Neuronal stem cell (in vitro differentiated cells): ENCODE measurements at regions not wholly inside any gene's neighbourhood (a gene's known extent, or its start where the extent isn't known, plus 50 kb on each side); places are given as distances from the start of the nearest gene placed in this dataset.

ENCODE experiments used
- DNase-seq: peaks from one replicate; pipeline ENCODE4 v3.0.0-alpha.2; 2013; ENCODE audit warnings: low spot score
- H2AFZ ChIP-seq: one replicate; pipeline ENCODE4 v1.6.1; 2013; ENCODE audit warnings: mild to moderate bottlenecking, low read length, inconsistent platforms
- H2AK5ac ChIP-seq: 2 replicates; pipeline ENCODE4 v1.6.1; 2013; ENCODE audit warnings: low read depth, mild to moderate bottlenecking, inconsistent platforms, low read length, moderate library complexity, mixed read lengths
- H2BK120ac ChIP-seq: 2 replicates; pipeline ENCODE4 v1.6.1; 2013; ENCODE audit warnings: low read depth, mild to moderate bottlenecking, inconsistent platforms, low read length, moderate library complexity, mixed read lengths
- H2BK12ac ChIP-seq: one replicate; pipeline ENCODE4 v1.6.1; 2013; ENCODE audit warnings: low read length, inconsistent platforms
- H2BK15ac ChIP-seq: 2 replicates; pipeline ENCODE4 v1.6.1; 2013; ENCODE audit warnings: mild to moderate bottlenecking, low read length, inconsistent platforms, mixed read lengths
- H2BK5ac ChIP-seq: one replicate; pipeline ENCODE4 v1.6.1; 2013; ENCODE audit warnings: inconsistent platforms, mild to moderate bottlenecking, low read length, moderate library complexity
- H3K14ac ChIP-seq: one replicate; pipeline ENCODE4 v1.6.1; 2013; ENCODE audit warnings: low read length, inconsistent platforms
- H3K18ac ChIP-seq: 2 replicates; pipeline ENCODE4 v1.6.1; 2013; ENCODE audit warnings: low read length, inconsistent platforms
- H3K23ac ChIP-seq: 2 replicates; pipeline ENCODE4 v1.6.1; 2013; ENCODE audit warnings: low read depth, mild to moderate bottlenecking, mixed read lengths, low read length, inconsistent platforms; ENCODE audit not compliant: poor library complexity
- H3K27ac ChIP-seq: replicated peaks from 3 replicates; pipeline ENCODE4 v1.5.1; 2013; ENCODE audit warnings: low read length, inconsistent platforms
- H3K27me3 ChIP-seq, 3 experiments: 2 replicates each; pipeline ENCODE4 v1.6.1; 2013; ENCODE audit warnings: low read length in 3 of 3, mild to moderate bottlenecking in 2 of 3, inconsistent platforms in 1 of 3, low read depth in 1 of 3, mixed read lengths in 1 of 3, moderate library complexity in 1 of 3; ENCODE audit not compliant: control insufficient read depth in 3 of 3, insufficient read depth in 3 of 3
- H3K36me3 ChIP-seq, 2 donors: replicated peaks in 1 of 2; 2 replicates each; pipeline ENCODE4 v1.6.1; 2013; ENCODE audit warnings: low read length in 2 of 2; ENCODE audit not compliant: control insufficient read depth in 2 of 2, insufficient read depth in 2 of 2
- H3K4ac ChIP-seq: 2 replicates; pipeline ENCODE4 v1.6.1; 2013; ENCODE audit warnings: inconsistent platforms, mild to moderate bottlenecking, low read length, moderate library complexity
- H3K4me1 ChIP-seq, 2 donors: 1 replicate in 1 of 2; 2 replicates in 1 of 2; pipeline ENCODE4 v1.6.1; 2013; ENCODE audit warnings: low read length in 2 of 2, low read depth in 1 of 2; ENCODE audit not compliant: control insufficient read depth in 2 of 2, insufficient read depth in 1 of 2
- H3K4me2 ChIP-seq: one replicate; pipeline ENCODE4 v1.6.1; 2013; ENCODE audit warnings: mild to moderate bottlenecking, low read length, inconsistent platforms; ENCODE audit not compliant: insufficient read depth, poor library complexity, severe bottlenecking
- H3K4me3 ChIP-seq, 2 donors: 2 replicates each; pipeline ENCODE4 v1.5.1; 2013; ENCODE audit warnings: low read length in 2 of 2, mild to moderate bottlenecking in 2 of 2, inconsistent platforms in 1 of 2, moderate library complexity in 1 of 2
- H3K79me1 ChIP-seq: one replicate; pipeline ENCODE4 v1.6.1; 2013; ENCODE audit warnings: low read depth, mild to moderate bottlenecking, inconsistent platforms, low read length, moderate library complexity
- H3K9ac ChIP-seq: one replicate; pipeline ENCODE4 v1.6.1; 2013; ENCODE audit warnings: mild to moderate bottlenecking, low read depth, low read length, inconsistent platforms; ENCODE audit not compliant: poor library complexity
- H3K9me3 ChIP-seq, 2 donors: replicated peaks in 1 of 2; 2 replicates each; pipeline versions ENCODE3 to v1.6.1; 2013; ENCODE audit warnings: low read length in 2 of 2, mild to moderate bottlenecking in 2 of 2, inconsistent platforms in 1 of 2, low read depth in 1 of 2, mixed read lengths in 1 of 2, moderate library complexity in 1 of 2; ENCODE audit not compliant: control insufficient read depth in 2 of 2, insufficient read depth in 1 of 2
- H4K8ac ChIP-seq: one replicate; pipeline ENCODE4 v1.6.1; 2013; ENCODE audit warnings: low read depth, mild to moderate bottlenecking, inconsistent platforms, low read length, moderate library complexity
- H4K91ac ChIP-seq: one replicate; pipeline ENCODE4 v1.6.1; 2013; ENCODE audit warnings: low read length, low read depth, mild to moderate bottlenecking, inconsistent platforms; ENCODE audit not compliant: poor library complexity
- WGBS, 2 donors: extraction: QIAGEN DNeasy Blood & Tissue Kit; methylation state at CpG; one replicate each; pipeline ENCODE4 v1.1.7; 2013; ENCODE audit warnings: missing lambda C conversion rate in 2 of 2, mixed read lengths in 1 of 2; ENCODE audit not compliant: insufficient read length in 2 of 2, insufficient replicate concordance in 1 of 2; ENCODE audit errors: extremely low coverage in 2 of 2; 5-methylcytosine and 5-hydroxymethylcytosine counted together

- no peaks in the 10 kb centered on the region for H3K27me3 ChIP-seq
- H3K9ac ChIP-seq: no peak overlapping the region
- no peak overlapping the region for H3K4me2 ChIP-seq
- no peaks in the 10 kb centered on the region for H3K79me1 ChIP-seq
- H3K14ac ChIP-seq: no peak overlapping the region
- no peak overlapping the region for H2AK5ac ChIP-seq
- no peak overlapping the region for H3K18ac ChIP-seq
- no peak overlapping the region for H3K4me3 ChIP-seq
- H3K23ac ChIP-seq: no peak overlapping the region
- no peaks in the 10 kb centered on the region for H3K9me3 ChIP-seq
- H3K4ac ChIP-seq: no peak overlapping the region
- H2AFZ ChIP-seq: no peak overlapping the region
- no peak for DNase-seq
- no peak overlapping the region for H4K91ac ChIP-seq
- H2BK12ac ChIP-seq: no peak overlapping the region
- no peak overlapping the region for H4K8ac ChIP-seq
- H3K36me3 ChIP-seq: no peaks in the 10 kb centered on the region
- no peak overlapping the region for H3K27ac ChIP-seq
- H3K4me1 ChIP-seq: peaks cover 0 to 4% of the 10 kb centered on the region in 2 donors
- H2BK120ac ChIP-seq: no peak overlapping the region
- no peak overlapping the region for H2BK5ac ChIP-seq
- no peak overlapping the region for H2BK15ac ChIP-seq
- WGBS, 2 donors: no CpG with 5 or more reads among the region's 2 CpGs
Observed at GRCh38 chr5:108432024-108432423, 50.1 kb upstream of the FBXL17 start.
